ENCODE measurements at regions not wholly inside any gene's neighbourhood (a gene's known extent, or its start where the extent isn't known, plus 50 kb on each side); places are given as distances from the start of the nearest gene placed in this dataset.

- TF ChIP-seq CTCF (IDR thresholded peaks at IDR 0.05; ENCODE audit: low read depth, low read length, missing input control) (no peak), GABPA (IDR thresholded peaks at IDR 0.05 in 1 of 2, conservative IDR thresholded peaks at IDR 0.05 in 1 of 2) (no peak), TAF1 (conservative IDR thresholded peaks at IDR 0.05) (no peak), REST (IDR thresholded peaks at IDR 0.05) (no peak), RAD21 (IDR thresholded peaks at IDR 0.05) (no peak), MAX (IDR thresholded peaks at IDR 0.05) (no peak), ATF3 (IDR thresholded peaks at IDR 0.05) (no peak), RXRA (IDR thresholded peaks at IDR 0.05) (no peak), NR2F2 (IDR thresholded peaks at IDR 0.05) (no peak)
These were observed 124.3 kb downstream of the PTPRS start for GRCh38 chr19:5216141-5216847.

All from liver (tissue), 3 donors.